Fibroblast of lung (primary cell): ENCODE measurements at regions not wholly inside any gene's neighbourhood (a gene's known extent, or its start where the extent isn't known, plus 50 kb on each side); places are given as distances from the start of the nearest gene placed in this dataset.

ENCODE experiments used
- DNase-seq, 2 donors: peaks; one replicate each; pipeline versions ENCODE4 v3.0.0 to v3.0.0-alpha.2; 2010; ENCODE audit warnings: low read depth in 2 of 2
- H2AFZ ChIP-seq: 2 replicates; pipeline ENCODE4 v1.5.1; 2012; ENCODE audit warnings: low read length, control low read depth, inconsistent platforms
- H3K27ac ChIP-seq: 2 replicates; pipeline ENCODE4 v1.5.1; 2011; ENCODE audit warnings: low read length, control low read depth; ENCODE audit not compliant: insufficient read depth
- H3K27me3 ChIP-seq: 2 replicates; pipeline ENCODE4 v1.5.1; 2011; ENCODE audit warnings: mild to moderate bottlenecking, low read length; ENCODE audit not compliant: control insufficient read depth, insufficient read depth
- H3K36me3 ChIP-seq: 2 replicates; pipeline ENCODE4 v1.5.1; 2011; ENCODE audit warnings: low read length; ENCODE audit not compliant: control insufficient read depth, insufficient read depth
- H3K4me1 ChIP-seq: 2 replicates; pipeline ENCODE4 v1.5.1; 2011; ENCODE audit warnings: low read length; ENCODE audit not compliant: control insufficient read depth, insufficient read depth; ENCODE audit errors: extremely low read depth
- H3K4me2 ChIP-seq: 2 replicates; pipeline ENCODE4 v1.5.1; 2011; ENCODE audit warnings: low read length, control low read depth; ENCODE audit not compliant: insufficient read depth; ENCODE audit errors: extremely low read depth
- H3K4me3 ChIP-seq, 4 experiments: fragments of 200-600 bp in 1 of 4; sonication (generic) in 1 of 4; replicated peaks in 1 of 4; 2 replicates each; pipeline ENCODE4 v1.5.1; 2011 to 2016; ENCODE audit warnings: low read length in 4 of 4, low read depth in 3 of 4, mild to moderate bottlenecking in 3 of 4, control low read depth in 2 of 4, inconsistent platforms in 1 of 4, mixed read lengths in 1 of 4; ENCODE audit not compliant: insufficient read depth in 1 of 4; ENCODE audit errors: control extremely low read depth in 1 of 4
- H3K79me2 ChIP-seq: 2 replicates; pipeline ENCODE4 v1.5.1; 2012; ENCODE audit warnings: mild to moderate bottlenecking, low read length, inconsistent platforms; ENCODE audit not compliant: control insufficient read depth, insufficient read depth
- H3K9ac ChIP-seq: 2 replicates; pipeline ENCODE4 v1.5.1; 2011; ENCODE audit warnings: mild to moderate bottlenecking, low read length, control low read depth; ENCODE audit not compliant: insufficient read depth
- H3K9me3 ChIP-seq: 2 replicates; pipeline ENCODE4 v1.5.1; 2012; ENCODE audit warnings: low read depth, low read length; ENCODE audit not compliant: control insufficient read depth, insufficient read depth
- H4K20me1 ChIP-seq: 2 replicates; pipeline ENCODE4 v1.5.1; 2011; ENCODE audit warnings: low read length; ENCODE audit not compliant: control insufficient read depth, insufficient read depth; ENCODE audit errors: extremely low read depth
- EZH2 ChIP-seq: IDR thresholded peaks from 2 replicates; pipeline ENCODE4 v1.5.1; 2012; ENCODE audit warnings: low read length, control low read depth, mild to moderate bottlenecking; ENCODE audit errors: missing control alignments
- TF ChIP-seq, protein P1 (sequence below), 2 donors: IDR thresholded peaks in 1 of 2; conservative IDR thresholded peaks in 1 of 2; 1 replicate in 1 of 2; 2 replicates in 1 of 2; pipeline ENCODE4 v1.5.1; 2011 to 2012; ENCODE audit warnings: low read length in 2 of 2, control low read depth in 1 of 2, inconsistent platforms in 1 of 2, low read depth in 1 of 2, mild to moderate bottlenecking in 1 of 2

DNA sequence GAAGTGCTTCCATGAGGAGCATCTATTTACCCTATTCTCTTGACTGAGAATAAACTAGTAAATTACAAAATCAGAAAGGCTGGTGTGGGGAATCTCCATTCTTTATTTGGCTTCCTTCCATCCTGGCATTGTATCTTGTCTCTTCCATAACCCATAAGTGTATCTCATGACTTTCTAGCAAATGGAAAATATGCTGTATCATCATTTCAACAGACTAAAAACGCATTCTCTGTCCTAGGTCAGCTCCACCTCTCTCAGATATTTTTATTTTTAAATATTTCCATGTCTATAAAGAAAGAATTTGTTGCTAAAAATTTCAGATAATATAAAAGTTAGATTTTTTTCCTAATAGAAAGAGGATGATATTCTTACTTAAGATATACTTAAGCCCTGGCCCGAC, 154.2 kb upstream of the MYO16 start:
- no peak for TF ChIP-seq EZH2
- TF ChIP-seq, protein P1, sequence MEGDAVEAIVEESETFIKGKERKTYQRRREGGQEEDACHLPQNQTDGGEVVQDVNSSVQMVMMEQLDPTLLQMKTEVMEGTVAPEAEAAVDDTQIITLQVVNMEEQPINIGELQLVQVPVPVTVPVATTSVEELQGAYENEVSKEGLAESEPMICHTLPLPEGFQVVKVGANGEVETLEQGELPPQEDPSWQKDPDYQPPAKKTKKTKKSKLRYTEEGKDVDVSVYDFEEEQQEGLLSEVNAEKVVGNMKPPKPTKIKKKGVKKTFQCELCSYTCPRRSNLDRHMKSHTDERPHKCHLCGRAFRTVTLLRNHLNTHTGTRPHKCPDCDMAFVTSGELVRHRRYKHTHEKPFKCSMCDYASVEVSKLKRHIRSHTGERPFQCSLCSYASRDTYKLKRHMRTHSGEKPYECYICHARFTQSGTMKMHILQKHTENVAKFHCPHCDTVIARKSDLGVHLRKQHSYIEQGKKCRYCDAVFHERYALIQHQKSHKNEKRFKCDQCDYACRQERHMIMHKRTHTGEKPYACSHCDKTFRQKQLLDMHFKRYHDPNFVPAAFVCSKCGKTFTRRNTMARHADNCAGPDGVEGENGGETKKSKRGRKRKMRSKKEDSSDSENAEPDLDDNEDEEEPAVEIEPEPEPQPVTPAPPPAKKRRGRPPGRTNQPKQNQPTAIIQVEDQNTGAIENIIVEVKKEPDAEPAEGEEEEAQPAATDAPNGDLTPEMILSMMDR (conservative IDR thresholded peaks at IDR 0.05 in 1 of 2, IDR thresholded peaks at IDR 0.05 in 1 of 2; ENCODE audit: low read depth in 1 of 2, low read length in 2 of 2), result no peak
- H3K9me3 ChIP-seq, result no peaks in the 10 kb centered on the region
- H3K4me2 ChIP-seq, result no peak overlapping the region

DNA sequence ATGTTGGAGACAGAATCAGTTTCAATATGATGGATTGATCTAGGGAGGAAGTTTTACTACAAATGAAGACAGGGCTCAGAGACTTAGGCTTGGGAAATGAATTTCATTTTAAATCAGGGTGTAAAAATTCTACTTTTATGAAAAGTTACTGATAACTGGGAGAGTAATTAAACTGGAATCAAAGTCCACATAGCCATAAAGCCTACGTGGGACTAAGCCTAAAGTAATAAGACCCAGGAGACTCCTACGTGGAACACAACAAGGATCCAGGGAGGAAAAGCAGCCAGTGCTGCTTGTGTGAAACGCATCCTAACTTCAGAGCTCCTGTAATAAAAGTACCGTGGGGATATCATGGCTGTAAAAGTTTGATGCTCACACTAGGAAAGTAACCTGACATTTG, 152.0 kb upstream of the MYO16 start:
- no peak overlapping the region for H2AFZ ChIP-seq
- TF ChIP-seq, protein P1 (conservative IDR thresholded peaks at IDR 0.05 in 1 of 2, IDR thresholded peaks at IDR 0.05 in 1 of 2; ENCODE audit: low read depth in 1 of 2, low read length in 2 of 2), result no peak
- no peak for TF ChIP-seq EZH2
- no peaks in the 10 kb centered on the region for H4K20me1 ChIP-seq

More for the DNA sequence above, 154.2 kb upstream of the MYO16 start:
- Histone ChIP-seq H3K79me2 (no peaks in the 10 kb centered on the region), H2AFZ (no peak overlapping the region), H3K27me3 (no peaks in the 10 kb centered on the region), H3K4me1 (no peaks in the 10 kb centered on the region), H4K20me1 (no peaks in the 10 kb centered on the region), H3K4me3 (no peak overlapping the region), H3K27ac (no peak overlapping the region), H3K36me3 (no peaks in the 10 kb centered on the region), H3K9ac (no peak overlapping the region)
- DNase-seq, result no peak

DNA sequence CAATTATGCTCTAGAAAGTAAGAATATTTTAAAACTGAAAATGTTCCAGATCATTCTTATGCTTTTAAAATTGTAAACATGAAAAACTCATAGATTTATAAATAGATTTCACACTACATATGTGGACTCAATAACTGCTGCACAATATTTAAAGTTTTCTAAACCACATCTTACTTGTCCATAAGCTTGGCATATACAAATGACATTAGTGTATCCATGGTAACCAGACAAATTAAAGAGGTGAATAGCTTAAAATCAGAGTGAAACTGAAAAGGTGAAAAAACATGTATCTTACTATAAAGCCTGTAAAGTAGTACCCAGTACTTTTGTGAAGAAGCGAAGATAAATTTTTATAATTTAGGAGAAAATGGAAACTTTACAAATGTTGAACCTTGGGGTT, 151.2 kb upstream of the MYO16 start:
- H3K4me2 ChIP-seq, result no peak overlapping the region
- no peak for TF ChIP-seq EZH2
- TF ChIP-seq, protein P1 (conservative IDR thresholded peaks at IDR 0.05 in 1 of 2, IDR thresholded peaks at IDR 0.05 in 1 of 2; ENCODE audit: low read depth in 1 of 2, low read length in 2 of 2), result no peak
- H3K4me3 ChIP-seq, result no peak overlapping the region
- no peaks in the 10 kb centered on the region for H3K27me3 ChIP-seq
- no peak overlapping the region for H3K27ac ChIP-seq
- H3K36me3 ChIP-seq, result no peaks in the 10 kb centered on the region
- H2AFZ ChIP-seq, result no peak overlapping the region
- H3K9ac ChIP-seq, result no peak overlapping the region
- H3K79me2 ChIP-seq, result no peaks in the 10 kb centered on the region
- H3K9me3 ChIP-seq, result no peaks in the 10 kb centered on the region
- no peaks in the 10 kb centered on the region for H4K20me1 ChIP-seq
- no peak for DNase-seq
- no peaks in the 10 kb centered on the region for H3K4me1 ChIP-seq

More for the DNA sequence above, 152.0 kb upstream of the MYO16 start:
- no peak overlapping the region for H3K4me3 ChIP-seq
- H3K79me2 ChIP-seq, result no peaks in the 10 kb centered on the region
- no peak overlapping the region for H3K9ac ChIP-seq
- no peaks in the 10 kb centered on the region for H3K27me3 ChIP-seq
- H3K4me2 ChIP-seq, result no peak overlapping the region
- DNase-seq, result no peak
- H3K4me1 ChIP-seq, result no peaks in the 10 kb centered on the region
- H3K36me3 ChIP-seq, result no peaks in the 10 kb centered on the region
- H3K27ac ChIP-seq, result no peak overlapping the region
- no peaks in the 10 kb centered on the region for H3K9me3 ChIP-seq
